H1 (cell line): ENCODE measurements at regions not wholly inside any gene's neighbourhood (a gene's known extent, or its start where the extent isn't known, plus 50 kb on each side); places are given as distances from the start of the nearest gene placed in this dataset.

Experiments
- CHD2 ChIP-seq: IDR thresholded peaks from 2 replicates; pipeline ENCODE4 v1.6.1; 2012; ENCODE audit warnings: low read length, improper control_type of control experiment
- EZH2 ChIP-seq: fragments of 200-600 bp; sonication (generic); IDR thresholded peaks from 2 replicates; pipeline ENCODE4 v1.7.1; 2012; ENCODE audit warnings: low read depth, mild to moderate bottlenecking, moderate library complexity, low read length, inconsistent platforms; ENCODE audit not compliant: severe bottlenecking
- HDAC6 ChIP-seq: IDR thresholded peaks from one replicate; pipeline ENCODE4 v1.7.1; 2012; ENCODE audit warnings: low read depth, mild to moderate bottlenecking, inconsistent platforms, low read length, moderate library complexity
- JUN ChIP-seq: IDR thresholded peaks from 2 replicates; pipeline ENCODE4 v1.6.1; 2011; ENCODE audit warnings: low read depth, mild to moderate bottlenecking, improper control_type of control experiment, low read length
- JUND ChIP-seq: IDR thresholded peaks from 2 replicates; pipeline ENCODE4 v1.6.1; 2011; ENCODE audit warnings: mild to moderate bottlenecking, improper control_type of control experiment, low read length
- MAFK ChIP-seq: IDR thresholded peaks from 2 replicates; pipeline ENCODE4 v1.6.1; 2012; ENCODE audit warnings: low read depth, mild to moderate bottlenecking, improper control_type of control experiment, low read length
- POLR2A ChIP-seq, 2 experiments: IDR thresholded peaks; 1 replicate in 1 of 2; 2 replicates in 1 of 2; pipeline ENCODE4 v1.6.1; 2011; ENCODE audit warnings: low read depth in 2 of 2, low read length in 2 of 2, mild to moderate bottlenecking in 2 of 2; ENCODE audit errors: control extremely low read depth in 1 of 2

DNA sequence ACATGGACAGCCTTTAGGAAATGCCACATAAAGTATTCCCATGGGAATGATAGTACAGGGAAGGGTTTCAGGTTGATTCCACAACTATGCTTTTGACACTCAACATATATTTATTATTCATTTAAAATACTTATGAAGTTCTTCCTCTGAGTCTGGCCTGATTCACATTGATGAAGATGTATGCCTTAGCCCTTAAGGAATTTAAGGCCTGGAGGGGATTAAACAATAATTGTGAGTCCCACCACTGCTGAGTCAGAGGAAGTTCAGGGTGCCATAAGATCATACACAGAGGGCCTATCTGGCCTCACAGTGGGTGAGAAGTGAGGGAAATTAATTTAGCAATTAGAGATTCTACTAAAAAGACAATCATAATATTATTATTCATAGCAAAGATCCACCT lies 161.1 kb upstream of the SNX19 start:
- TF ChIP-seq HDAC6 (no peak), POLR2A (IDR thresholded peaks at IDR 0.05; ENCODE audit: control extremely low read depth in 1 of 2, low read depth in 2 of 2, low read length in 2 of 2) (no peak), JUN (no peak), EZH2 (no peak), MAFK (no peak), CHD2 (no peak), JUND (no peak)
